Muscle of back (tissue), 3 donors: ENCODE measurements at regions not wholly inside any gene's neighbourhood (a gene's known extent, or its start where the extent isn't known, plus 50 kb on each side); places are given as distances from the start of the nearest gene placed in this dataset.
"Not testable (repeated sequence)": the region's sequence is repeated elsewhere in the genome, so short reads cannot be mapped to it uniquely, and the experiment has no call there.

Source experiments
- DNase-seq, 3 donors: peaks; one replicate each; pipeline versions ENCODE4 v3.0.0 to v3.0.0-alpha.2; 2013

GRCh38 chr12:131436922-131437705, 273.8 kb upstream of the SFSWAP start:
- DNase-seq: no peak

DNA sequence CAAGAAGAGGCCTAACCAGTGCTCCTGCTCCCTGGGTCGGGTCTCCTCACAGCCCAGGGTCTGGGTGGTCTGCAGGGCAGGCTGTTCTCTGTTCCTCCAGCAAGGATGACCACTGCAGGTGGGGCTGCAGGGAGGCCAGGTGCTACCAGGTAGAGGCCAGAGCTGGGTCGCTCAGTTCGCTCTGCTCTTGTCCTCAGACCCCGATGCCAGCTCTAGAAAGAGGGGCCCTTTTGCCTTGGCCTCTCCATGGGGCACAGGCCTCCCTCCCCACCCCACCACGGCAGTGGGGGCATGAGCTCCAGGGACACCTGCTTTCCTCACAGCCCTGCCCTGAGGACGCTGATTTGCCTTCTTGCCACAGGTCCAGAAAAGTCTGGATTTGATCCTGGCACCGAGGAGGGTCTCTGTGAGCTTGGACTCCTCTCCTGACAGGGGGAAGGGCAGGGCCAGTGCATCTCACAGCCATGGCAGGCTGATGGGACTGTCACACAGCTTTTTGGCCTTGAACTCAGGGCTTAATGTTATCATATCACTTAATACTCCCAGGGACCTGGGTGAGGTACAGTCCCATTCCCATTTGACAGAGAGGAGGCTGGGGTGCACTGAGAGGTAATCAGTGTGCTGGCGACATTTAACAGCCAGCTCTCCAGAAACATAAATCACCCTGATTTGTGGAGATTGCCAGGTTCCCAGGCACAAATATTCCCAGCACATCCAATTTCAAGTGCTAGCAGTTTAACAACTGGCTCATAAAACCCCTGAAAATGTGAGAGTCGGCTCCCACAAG, 273.0 kb upstream of the SFSWAP start:
- DNase-seq: no peak

- not testable (repeated sequence) for DNase-seq
These were observed 272.4 kb upstream of the SFSWAP start for GRCh38 chr12:131438493-131438835.

DNA sequence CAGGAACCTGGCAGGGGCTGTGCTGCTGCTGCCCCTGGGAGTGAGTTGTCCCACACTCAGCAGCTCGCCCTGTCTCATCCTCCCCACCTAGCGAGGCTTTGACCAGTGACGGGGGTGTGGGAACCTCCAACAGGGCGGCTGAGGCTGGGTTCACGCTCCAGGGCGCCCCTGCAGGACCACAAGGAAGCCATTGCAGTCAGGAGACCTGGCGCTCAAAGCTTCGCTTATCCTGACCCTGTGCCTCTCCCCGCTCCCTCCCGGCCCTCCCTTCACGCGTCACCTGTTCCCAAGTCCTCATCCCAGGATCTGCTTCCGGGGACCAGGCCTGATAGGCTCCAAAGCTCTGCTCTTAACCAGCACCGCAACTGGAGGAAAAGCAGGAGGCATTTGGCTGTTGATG, 272.0 kb upstream of the SFSWAP start:
- no peak for DNase-seq

DNA sequence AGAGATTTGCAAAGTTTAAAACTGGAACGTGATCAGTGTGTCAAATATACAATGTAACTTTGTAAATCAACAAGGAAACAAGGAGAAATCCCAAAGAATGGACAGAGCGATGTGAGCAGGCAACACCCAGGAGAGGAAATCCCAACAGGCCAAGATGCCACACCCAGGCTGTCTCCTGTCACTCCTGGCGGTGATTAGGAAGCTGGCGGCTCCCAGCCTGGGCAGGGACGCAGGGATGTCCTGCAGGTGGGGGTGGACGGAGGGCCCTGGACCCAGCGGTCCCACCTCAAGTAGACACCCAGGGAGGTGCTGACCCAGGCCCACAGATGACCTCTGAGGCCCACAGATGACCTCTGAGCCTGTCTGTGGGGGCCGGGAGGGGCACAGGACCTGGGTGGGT, 271.1 kb upstream of the SFSWAP start:
- not testable (repeated sequence) for DNase-seq

DNA sequence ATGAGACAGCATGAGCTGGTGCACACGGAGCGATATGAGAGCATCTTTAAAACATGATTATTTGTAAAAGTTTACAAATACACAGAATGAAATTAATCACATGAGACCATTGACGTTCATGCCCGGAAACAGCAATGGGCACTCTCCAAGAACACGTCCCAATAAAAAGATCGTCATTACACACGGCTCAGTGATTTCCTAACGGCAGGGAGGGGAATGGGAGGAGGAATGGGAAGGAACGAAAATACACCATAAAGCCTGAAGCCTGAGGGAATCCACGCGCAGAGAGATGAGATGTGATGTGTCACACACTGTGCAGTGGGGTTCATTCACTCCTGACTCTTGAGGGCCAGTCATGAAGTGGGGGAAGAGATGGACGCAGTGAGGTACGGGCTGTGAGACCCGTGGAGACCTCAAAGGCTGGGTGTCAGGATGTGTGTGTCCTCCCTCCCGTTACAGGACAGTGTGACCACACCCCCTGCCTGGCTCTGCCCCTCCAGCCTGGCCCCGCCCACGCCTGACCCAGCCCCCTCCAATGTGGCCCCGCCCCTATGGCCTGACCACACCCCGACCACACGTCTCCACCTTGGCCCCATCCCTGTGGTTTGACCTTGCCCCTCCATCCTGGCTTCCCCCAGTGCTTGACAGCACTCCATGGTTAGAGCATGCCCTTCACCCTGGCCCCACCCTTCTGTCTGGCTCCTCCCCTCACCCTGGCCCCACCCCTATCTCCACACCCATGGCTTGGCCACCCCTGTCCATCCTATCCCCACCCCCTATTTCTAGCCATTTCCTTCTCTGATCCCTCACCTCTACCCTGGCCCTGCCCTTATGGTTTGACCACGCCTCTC, 270.5 kb upstream of the SFSWAP start:
- DNase-seq: not testable (repeated sequence)

GRCh38 chr12:131441060-131441396, 269.9 kb upstream of the SFSWAP start:
- no peak for DNase-seq

- DNase-seq: no peak
These were observed 269.1 kb upstream of the SFSWAP start for GRCh38 chr12:131441638-131442336.

- no peak for DNase-seq
These were observed 268.5 kb upstream of the SFSWAP start for GRCh38 chr12:131442337-131442918.

- no peak for DNase-seq
These were observed 267.6 kb upstream of the SFSWAP start for GRCh38 chr12:131443019-131444000.

DNA sequence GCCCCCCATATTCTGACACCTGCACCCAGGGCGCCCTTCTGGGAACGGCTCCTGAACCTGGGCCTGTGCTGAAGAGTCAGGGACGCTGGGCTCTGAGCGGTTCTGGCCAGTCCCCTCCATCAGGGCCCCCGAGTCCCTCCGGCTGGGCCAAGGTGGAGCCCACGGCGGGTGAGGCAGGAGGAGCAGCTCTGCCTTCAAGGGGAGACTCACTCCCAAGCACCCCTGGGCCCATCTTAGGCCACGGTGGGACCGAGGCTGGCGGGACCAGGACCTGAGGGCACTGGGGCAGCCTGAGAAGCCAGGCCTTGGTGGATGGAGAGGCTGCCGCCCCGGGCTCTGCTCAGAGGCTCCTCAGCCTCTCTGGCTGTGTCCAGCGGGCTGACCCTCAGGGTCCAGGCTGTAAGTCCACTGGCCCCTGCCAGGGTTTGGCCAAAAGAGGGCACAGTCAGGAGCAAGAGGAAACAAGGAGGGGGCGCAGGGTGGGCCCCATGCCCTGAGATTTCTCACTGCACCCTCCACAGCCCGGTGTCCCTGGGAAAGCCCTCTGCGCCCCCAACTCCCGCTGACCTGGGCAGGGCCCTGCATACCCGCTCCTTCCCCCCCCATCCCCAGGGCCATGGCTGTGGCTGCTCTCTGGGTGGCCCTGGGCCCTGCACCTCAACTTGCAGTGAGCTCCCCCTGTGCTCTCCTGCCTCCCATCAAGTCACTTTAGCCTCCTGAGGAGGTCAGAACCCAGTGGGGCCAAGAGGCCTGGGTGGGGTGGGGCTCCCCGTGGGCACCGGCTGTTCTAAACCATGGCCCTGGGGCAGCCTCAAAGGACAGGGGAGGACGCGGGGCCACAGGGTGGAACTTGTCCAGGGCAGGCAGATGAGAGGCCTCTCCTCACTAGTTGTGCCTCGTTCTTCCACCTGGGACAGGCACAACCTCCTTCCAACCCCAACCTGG, 266.4 kb upstream of the SFSWAP start:
- DNase-seq: no peak

DNA sequence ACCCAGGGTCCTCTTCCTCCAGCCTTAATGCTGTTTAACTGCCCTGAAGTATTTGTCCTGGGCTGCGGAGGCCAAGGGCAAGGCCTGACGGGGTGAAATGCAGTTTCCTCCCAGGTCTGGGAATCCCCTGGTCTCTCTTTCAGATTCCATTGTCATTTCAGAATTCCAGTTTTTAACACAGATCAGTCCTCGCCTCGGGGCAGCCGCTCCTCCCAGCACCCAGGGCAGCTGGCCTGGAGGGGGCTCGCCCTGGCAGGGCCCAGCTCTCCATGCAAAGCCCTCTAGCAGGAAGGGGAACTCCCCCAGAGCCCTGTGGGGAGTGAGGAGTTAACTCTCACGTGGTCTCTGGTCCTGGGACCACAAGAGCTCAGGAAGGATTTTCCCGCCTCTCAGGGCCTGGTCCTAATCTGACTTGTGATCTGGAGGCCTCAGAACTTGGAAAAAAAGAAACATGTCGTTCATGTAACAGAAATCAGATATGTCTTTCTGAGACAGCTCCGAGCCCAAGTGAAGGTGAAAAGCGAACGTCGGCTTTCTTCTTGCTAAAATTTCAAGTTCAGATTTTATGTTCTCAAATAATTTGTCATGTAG, 265.6 kb upstream of the SFSWAP start:
- DNase-seq: no peak

- no peak for DNase-seq
These were observed 265.1 kb upstream of the SFSWAP start for GRCh38 chr12:131445795-131446194.

- not testable (repeated sequence) for DNase-seq
These were observed 263.3 kb upstream of the SFSWAP start for GRCh38 chr12:131447636-131448035.

- DNase-seq: no peak
These were observed 262.6 kb upstream of the SFSWAP start for GRCh38 chr12:131448254-131448795.

DNA sequence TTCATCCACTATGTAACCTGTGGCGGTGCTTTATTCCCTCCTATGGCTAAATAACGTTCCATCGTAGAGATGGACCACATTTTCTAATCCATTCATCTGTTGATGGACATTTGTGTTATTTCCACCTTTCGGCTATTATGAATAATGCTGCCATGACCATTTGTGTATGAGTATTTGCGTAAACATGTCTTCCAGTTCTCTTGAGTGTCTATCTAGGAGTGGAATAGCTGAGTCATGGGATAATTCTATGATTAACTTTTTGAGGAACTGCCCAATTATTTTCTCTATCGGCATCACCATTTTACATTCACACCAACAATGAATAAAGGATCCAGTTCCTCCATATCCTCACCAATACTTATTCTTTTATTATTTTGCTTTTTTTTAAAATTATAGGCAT, 261.9 kb upstream of the SFSWAP start:
- no peak for DNase-seq

- no peak for DNase-seq
These were observed 258.4 kb upstream of the SFSWAP start for GRCh38 chr12:131452444-131452860.
